ENCODE measurements at regions not wholly inside any gene's neighbourhood (a gene's known extent, or its start where the extent isn't known, plus 50 kb on each side); places are given as distances from the start of the nearest gene placed in this dataset.

GRCh38 chr15:94670438-94671034 lies 439.2 kb downstream of the MCTP2 start:
- TF ChIP-seq CTCF (IDR thresholded peaks at IDR 0.05; ENCODE audit: insufficient read depth, low read length): peak; percentile 49
- no peak for TF ChIP-seq POLR2AphosphoS5 (IDR thresholded peaks at IDR 0.05; ENCODE audit: low read depth)
- H3K27me3 ChIP-seq (ENCODE audit: insufficient read depth, poor library complexity, severe bottlenecking): peaks cover 5% of the 10 kb centered on the region
- H3K4me3 ChIP-seq (replicated peaks; ENCODE audit: insufficient read depth, low read length): no peak overlapping the region
- no peak overlapping the region for H3K27ac ChIP-seq (replicated peaks)
- no peak for DNase-seq (ENCODE audit: low read depth in 1 of 2, low spot score in 1 of 2)

- Histone ChIP-seq H3K27ac (replicated peaks) (no peak overlapping the region), H3K4me3 (replicated peaks; ENCODE audit: insufficient read depth, low read length) (no peak overlapping the region), H3K27me3 (ENCODE audit: insufficient read depth, poor library complexity, severe bottlenecking) (peaks cover 5% of the 10 kb centered on the region)
- TF ChIP-seq POLR2AphosphoS5 (IDR thresholded peaks at IDR 0.05; ENCODE audit: low read depth) (no peak), CTCF (IDR thresholded peaks at IDR 0.05; ENCODE audit: insufficient read depth, low read length) (no peak), REST (IDR thresholded peaks at IDR 0.05; ENCODE audit: insufficient replicate concordance, low read depth) (no peak), GABPA (IDR thresholded peaks at IDR 0.05; ENCODE audit: low read depth) (no peak), SPI1 (IDR thresholded peaks at IDR 0.05; ENCODE audit: borderline replicate concordance, low read depth) (no peak)
- DNase-seq (ENCODE audit: low read depth in 1 of 2, low spot score in 1 of 2): no peak
Observed at GRCh38 chr15:94671858-94672532, 440.6 kb downstream of the MCTP2 start.

GRCh38 chr15:94673801-94674200 lies 442.4 kb downstream of the MCTP2 start:
- H3K27ac ChIP-seq (replicated peaks): no peak overlapping the region
- no peak for DNase-seq (ENCODE audit: low read depth in 1 of 2, low spot score in 1 of 2)
- H3K27me3 ChIP-seq (ENCODE audit: insufficient read depth, poor library complexity, severe bottlenecking): peaks cover 2% of the 10 kb centered on the region
- TF ChIP-seq REST (IDR thresholded peaks at IDR 0.05; ENCODE audit: insufficient replicate concordance, low read depth) (no peak), SPI1 (IDR thresholded peaks at IDR 0.05; ENCODE audit: borderline replicate concordance, low read depth) (no peak), CTCF (IDR thresholded peaks at IDR 0.05; ENCODE audit: insufficient read depth, low read length) (no peak), POLR2AphosphoS5 (IDR thresholded peaks at IDR 0.05; ENCODE audit: low read depth) (no peak), GABPA (IDR thresholded peaks at IDR 0.05; ENCODE audit: low read depth) (no peak)
- H3K4me3 ChIP-seq (replicated peaks; ENCODE audit: insufficient read depth, low read length): no peak overlapping the region
